SK-N-SH (cell line): ENCODE measurements at regions not wholly inside any gene's neighbourhood (a gene's known extent, or its start where the extent isn't known, plus 50 kb on each side); places are given as distances from the start of the nearest gene placed in this dataset.
"Not testable (repeated sequence)": the region's sequence is repeated elsewhere in the genome, so short reads cannot be mapped to it uniquely, and the experiment has no call there.

ENCODE experiments used
- CTCF ChIA-PET: fragments of 300-600, 350-600 bp; formaldehyde crosslinking; extraction: SDS; loops from one replicate; lab custom pipeline; 2021; lab: Yijun Ruan, JAX
- POLR2A ChIA-PET: fragments of 350-600 bp; sonication (Branson Sonifier 250); formaldehyde crosslinking; extraction: SDS; loops from one replicate; lab custom pipeline; 2020; ENCODE audit warnings: antibody characterized with exemption, inconsistent platforms; lab: Yijun Ruan, JAX
- DNase-seq: peaks from one replicate; pipeline ENCODE4 v3.0.0; 2012
- H2AFZ ChIP-seq: fragments of 200-600 bp; sonication (generic); 2 replicates; pipeline ENCODE4 v1.8.1; 2016; ENCODE audit warnings: antibody characterized with exemption, mild to moderate bottlenecking, low read depth
- H3F3A ChIP-seq: fragments of 200-600 bp; sonication (generic); replicated peaks from 2 replicates; pipeline ENCODE3; 2016; ENCODE audit warnings: antibody characterized with exemption, mild to moderate bottlenecking; ENCODE audit not compliant: insufficient read depth
- H3K27ac ChIP-seq, 2 experiments: fragments of 200-500 bp in 1 of 2; fragments of 200-600 bp in 1 of 2; sonication (Bioruptor generic) in 1 of 2; sonication (generic), shearing (Covaris generic) in 1 of 2; 2 replicates each; pipeline versions ENCODE4 v1.5.1 to v1.6.1; 2014 to 2016; ENCODE audit warnings: low read depth in 2 of 2, inconsistent platforms in 1 of 2, low read length in 1 of 2, mild to moderate bottlenecking in 1 of 2, mixed read lengths in 1 of 2
- H3K27me3 ChIP-seq: fragments of 200-600 bp; sonication (generic), shearing (Covaris generic); 2 replicates; pipeline ENCODE4 v1.6.1; 2016; ENCODE audit warnings: mixed run types; ENCODE audit not compliant: insufficient read depth
- H3K36me3 ChIP-seq, 2 experiments: fragments of 200-500 bp in 1 of 2; fragments of 200-600 bp in 1 of 2; sonication (Bioruptor generic) in 1 of 2; sonication (generic) in 1 of 2; replicated peaks in 1 of 2; 2 replicates each; pipeline versions ENCODE3 to v1.5.1; 2014 to 2016; ENCODE audit warnings: low read length in 1 of 2, mild to moderate bottlenecking in 1 of 2; ENCODE audit not compliant: insufficient read depth in 2 of 2, control insufficient read depth in 1 of 2
- H3K4me1 ChIP-seq, 2 experiments: fragments of 200-500 bp in 1 of 2; fragments of 200-600 bp in 1 of 2; sonication (Bioruptor generic) in 1 of 2; sonication (generic), shearing (Covaris generic) in 1 of 2; 2 replicates each; pipeline versions ENCODE4 v1.5.1 to v1.6.1; 2014 to 2016; ENCODE audit warnings: low read depth in 1 of 2, low read length in 1 of 2, mixed run types in 1 of 2; ENCODE audit not compliant: insufficient read depth in 2 of 2, control insufficient read depth in 1 of 2
- H3K4me2 ChIP-seq: fragments of 200-600 bp; sonication (generic), shearing (Covaris generic); 2 replicates; pipeline ENCODE4 v1.6.1; 2017; ENCODE audit warnings: mixed run types
- H3K4me3 ChIP-seq, 2 experiments: fragments of 200-500 bp in 1 of 2; fragments of 200-600 bp in 1 of 2; sonication (Bioruptor generic) in 1 of 2; sonication (generic), shearing (Covaris generic) in 1 of 2; 2 replicates each; pipeline versions ENCODE4 v1.5.1 to v1.8.1; 2014 to 2016; ENCODE audit warnings: low read depth in 2 of 2, inconsistent platforms in 1 of 2, low read length in 1 of 2, mild to moderate bottlenecking in 1 of 2, mixed read lengths in 1 of 2, moderate library complexity in 1 of 2
- H3K79me2 ChIP-seq: fragments of 200-600 bp; sonication (generic); 2 replicates; pipeline ENCODE4 v1.8.1; 2017; ENCODE audit warnings: mild to moderate bottlenecking; ENCODE audit not compliant: insufficient read depth
- H3K9ac ChIP-seq: fragments of 200-600 bp; sonication (generic); 2 replicates; pipeline ENCODE4 v1.6.1; 2017; ENCODE audit warnings: mixed run types
- H3K9me2 ChIP-seq: fragments of 200-600 bp; sonication (generic); 2 replicates; pipeline ENCODE4 v1.6.1; 2017; ENCODE audit warnings: mixed run types
- H3K9me3 ChIP-seq: fragments of 200-600 bp; sonication (generic); 2 replicates; pipeline ENCODE4 v1.6.1; 2017; ENCODE audit warnings: mixed run types, mild to moderate bottlenecking, moderate library complexity
- H4K20me1 ChIP-seq: fragments of 200-600 bp; sonication (generic); 2 replicates; pipeline ENCODE4 v1.6.1; 2017; ENCODE audit warnings: mild to moderate bottlenecking, mixed run types; ENCODE audit not compliant: insufficient read depth
- ELF1 ChIP-seq: IDR thresholded peaks from 2 replicates; pipeline ENCODE4 v1.4.0; 2012
- GABPA ChIP-seq: IDR thresholded peaks from 2 replicates; pipeline ENCODE4 v1.4.0; 2012; ENCODE audit warnings: low read depth, mild to moderate bottlenecking
- GATA2 ChIP-seq: sonication (generic); formaldehyde crosslinking; IDR thresholded peaks from 2 replicates; pipeline ENCODE4 v1.5.0; 2020; ENCODE audit warnings: mild to moderate bottlenecking, missing genetic modification reagents
- IRF3 ChIP-seq: fragments of 150-350 bp; IDR thresholded peaks from 2 replicates; pipeline ENCODE4 v1.6.1; 2016; ENCODE audit warnings: mild to moderate bottlenecking, low read depth, low read length
- JUND ChIP-seq: IDR thresholded peaks from 2 replicates; pipeline ENCODE4 v1.4.0; 2012
- MAX ChIP-seq: IDR thresholded peaks from 2 replicates; pipeline ENCODE4 v1.4.0; 2012; ENCODE audit warnings: low read depth
- MXI1 ChIP-seq: IDR thresholded peaks from 2 replicates; pipeline ENCODE4 v1.6.1; 2012; ENCODE audit warnings: mild to moderate bottlenecking, low read depth, low read length, improper control_type of control experiment
- NFIC ChIP-seq: IDR thresholded peaks from 2 replicates; pipeline ENCODE4 v1.4.0; 2012; ENCODE audit warnings: borderline replicate concordance
- NRF1 ChIP-seq: IDR thresholded peaks from 2 replicates; pipeline ENCODE4 v1.6.1; 2012; ENCODE audit warnings: low read depth, mild to moderate bottlenecking, low read length
- RCOR1 ChIP-seq: fragments of 150-350 bp; IDR thresholded peaks from 2 replicates; pipeline ENCODE4 v1.6.1; 2017; ENCODE audit warnings: antibody characterized with exemption, low read length
- REST ChIP-seq: IDR thresholded peaks from 2 replicates; pipeline ENCODE4 v1.6.1; 2012; ENCODE audit warnings: mild to moderate bottlenecking, low read depth, low read length, moderate library complexity
- RXRA ChIP-seq: IDR thresholded peaks from 2 replicates; pipeline ENCODE4 v1.4.0; 2012; ENCODE audit warnings: low read depth, mild to moderate bottlenecking, borderline replicate concordance
- SIN3A ChIP-seq: IDR thresholded peaks from 2 replicates; pipeline ENCODE4 v1.6.1; 2012; ENCODE audit warnings: low read depth, mild to moderate bottlenecking, low read length, moderate library complexity, borderline replicate concordance
- SMC3 ChIP-seq: IDR thresholded peaks from 2 replicates; pipeline ENCODE4 v1.6.1; 2012; ENCODE audit warnings: low read depth, low read length, improper control_type of control experiment
- USF2 ChIP-seq: fragments of 150-350 bp; IDR thresholded peaks from 2 replicates; pipeline ENCODE4 v1.6.1; 2017; ENCODE audit warnings: antibody characterized with exemption, low read length, low read depth, borderline replicate concordance
- YY1 ChIP-seq: IDR thresholded peaks from 2 replicates; pipeline ENCODE4 v1.4.0; 2012; ENCODE audit warnings: low read depth, mild to moderate bottlenecking
- WGBS: methylation state at CpG from one replicate; pipeline ENCODE4 v1.1.6; 2017; ENCODE audit warnings: low lambda C conversion rate; 5-methylcytosine and 5-hydroxymethylcytosine counted together
- TF ChIP-seq, protein P1 (sequence below): IDR thresholded peaks from 2 replicates; pipeline ENCODE4 v1.4.0; 2012; ENCODE audit warnings: low read depth, borderline replicate concordance
- TF ChIP-seq, protein P2 (sequence below): IDR thresholded peaks from 2 replicates; pipeline ENCODE4 v1.4.0; 2012; ENCODE audit warnings: low read depth, borderline replicate concordance

GRCh38 chr4:42311591-42311990 is 85.7 kb upstream of the SHISA3 start:
- Histone ChIP-seq H3K9me3 (no peaks in the 10 kb centered on the region), H3K9me2 (no peaks in the 10 kb centered on the region), H3K27ac (peak overlapping the region in 1 of 2 experiments; percentile 100; a peak in 2 of 4 replicates), H3K4me1 (peaks cover 0 to 44% of the 10 kb centered on the region in 2 experiments; a peak in 2 of 4 replicates), H3K27me3 (no peaks in the 10 kb centered on the region), H2AFZ (no peak overlapping the region), H3F3A (no peaks in the 10 kb centered on the region), H4K20me1 (no peaks in the 10 kb centered on the region), H3K9ac (no peak overlapping the region), H3K4me3 (no peak overlapping the region), H3K4me2 (no peak overlapping the region), H3K36me3 (no peaks in the 10 kb centered on the region), H3K79me2 (no peaks in the 10 kb centered on the region)
- no peak for DNase-seq
- ChIA-PET POLR2A (no interaction called here), CTCF (no interaction called here)
- TF ChIP-seq RXRA (no peak), YY1 (no peak), JUND (no peak), SIN3A (no peak), GATA2 (no peak), IRF3 (no peak), RCOR1 (no peak), REST (no peak), NRF1 (no peak), GABPA (no peak), NFIC (no peak), MAX (no peak), SMC3 (no peak), MXI1 (no peak), ELF1 (no peak), USF2 (no peak)
- TF ChIP-seq, protein P1, sequence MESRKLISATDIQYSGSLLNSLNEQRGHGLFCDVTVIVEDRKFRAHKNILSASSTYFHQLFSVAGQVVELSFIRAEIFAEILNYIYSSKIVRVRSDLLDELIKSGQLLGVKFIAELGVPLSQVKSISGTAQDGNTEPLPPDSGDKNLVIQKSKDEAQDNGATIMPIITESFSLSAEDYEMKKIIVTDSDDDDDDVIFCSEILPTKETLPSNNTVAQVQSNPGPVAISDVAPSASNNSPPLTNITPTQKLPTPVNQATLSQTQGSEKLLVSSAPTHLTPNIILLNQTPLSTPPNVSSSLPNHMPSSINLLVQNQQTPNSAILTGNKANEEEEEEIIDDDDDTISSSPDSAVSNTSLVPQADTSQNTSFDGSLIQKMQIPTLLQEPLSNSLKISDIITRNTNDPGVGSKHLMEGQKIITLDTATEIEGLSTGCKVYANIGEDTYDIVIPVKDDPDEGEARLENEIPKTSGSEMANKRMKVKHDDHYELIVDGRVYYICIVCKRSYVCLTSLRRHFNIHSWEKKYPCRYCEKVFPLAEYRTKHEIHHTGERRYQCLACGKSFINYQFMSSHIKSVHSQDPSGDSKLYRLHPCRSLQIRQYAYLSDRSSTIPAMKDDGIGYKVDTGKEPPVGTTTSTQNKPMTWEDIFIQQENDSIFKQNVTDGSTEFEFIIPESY = no peak
- TF ChIP-seq, protein P2, sequence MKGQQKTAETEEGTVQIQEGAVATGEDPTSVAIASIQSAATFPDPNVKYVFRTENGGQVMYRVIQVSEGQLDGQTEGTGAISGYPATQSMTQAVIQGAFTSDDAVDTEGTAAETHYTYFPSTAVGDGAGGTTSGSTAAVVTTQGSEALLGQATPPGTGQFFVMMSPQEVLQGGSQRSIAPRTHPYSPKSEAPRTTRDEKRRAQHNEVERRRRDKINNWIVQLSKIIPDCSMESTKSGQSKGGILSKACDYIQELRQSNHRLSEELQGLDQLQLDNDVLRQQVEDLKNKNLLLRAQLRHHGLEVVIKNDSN = no peak
- WGBS = 32% methylated on average over 3 of the region's 3 CpGs

- H3K4me3 ChIP-seq, H3K9me3 ChIP-seq, H3K9ac ChIP-seq, H4K20me1 ChIP-seq, CTCF ChIA-PET, H3K27ac ChIP-seq, POLR2A ChIA-PET, H3K36me3 ChIP-seq, DNase-seq, H3K79me2 ChIP-seq, H3K4me2 ChIP-seq, H3F3A ChIP-seq, H2AFZ ChIP-seq, H3K9me2 ChIP-seq, H3K27me3 ChIP-seq: not testable (repeated sequence)
- H3K4me1 ChIP-seq = peaks cover 0 to 30% of the 10 kb centered on the region in 2 experiments; a peak in 2 of 4 replicates
- 40% methylated on average over 6 of the region's 6 CpGs for WGBS
These were observed 83.9 kb upstream of the SHISA3 start for GRCh38 chr4:42313420-42313819.
